ENCODE measurements at regions not wholly inside any gene's neighbourhood (a gene's known extent, or its start where the extent isn't known, plus 50 kb on each side); places are given as distances from the start of the nearest gene placed in this dataset.

- no peak overlapping the region for H3K27ac ChIP-seq (ENCODE audit: low read depth, low read length)
- no peaks in the 10 kb centered on the region for H4K20me1 ChIP-seq (ENCODE audit: insufficient read depth, low read length)
- FAIRE-seq (no peak), DNase-seq (ENCODE audit: low read depth) (no peak)
- H3K36me3 ChIP-seq (ENCODE audit: insufficient read depth, low read length), result no peaks in the 10 kb centered on the region
- H3K27me3 ChIP-seq (ENCODE audit: insufficient read depth, low read length), result no peaks in the 10 kb centered on the region
- no peaks in the 10 kb centered on the region for H3K36me3 Mint-ChIP-seq (ENCODE audit: low read depth, unreplicated experiment)
- H3K4me1 ChIP-seq (ENCODE audit: insufficient read depth, low read length), result no peaks in the 10 kb centered on the region
- no peaks in the 10 kb centered on the region for H3K4me1 Mint-ChIP-seq (ENCODE audit: low read depth, unreplicated experiment)
- no peaks in the 10 kb centered on the region for H3K27me3 Mint-ChIP-seq (ENCODE audit: low read depth, unreplicated experiment)
- H3K9me3 Mint-ChIP-seq (ENCODE audit: unreplicated experiment), result peaks cover 23% of the 10 kb centered on the region
- no peak overlapping the region for H3K4me3 Mint-ChIP-seq (ENCODE audit: unreplicated experiment)
- H3K27ac Mint-ChIP-seq (ENCODE audit: unreplicated experiment), result no peak overlapping the region
- no peaks in the 10 kb centered on the region for H3K79me2 ChIP-seq (ENCODE audit: insufficient read depth, low read length)
- no peak overlapping the region for H3K4me2 ChIP-seq (ENCODE audit: low read length)
- no peak overlapping the region for H3K4me3 ChIP-seq (ENCODE audit: insufficient read depth, low read depth, low read length)
- no peak overlapping the region for H2AFZ ChIP-seq (ENCODE audit: low read depth, low read length)
- H3K9ac ChIP-seq (ENCODE audit: low read length), result no peak overlapping the region
- no peak for TF ChIP-seq EZH2 (IDR thresholded peaks at IDR 0.05; ENCODE audit: insufficient read depth, low read length)
- TF ChIP-seq CTCF (IDR thresholded peaks at IDR 0.05; ENCODE audit: insufficient read depth, low read depth, low read length), result no peak
- peaks cover 16% of the 10 kb centered on the region for H3K9me3 ChIP-seq (ENCODE audit: insufficient read depth, low read depth, low read length)
Observed at GRCh38 chr14:105856676-105857219, 330.4 kb downstream of the TMEM121 start.

- Histone ChIP-seq H3K27me3 (ENCODE audit: insufficient read depth, low read length) (no peaks in the 10 kb centered on the region), H3K4me2 (ENCODE audit: low read length) (no peak overlapping the region), H3K79me2 (ENCODE audit: insufficient read depth, low read length) (no peaks in the 10 kb centered on the region), H3K4me3 (ENCODE audit: insufficient read depth, low read depth, low read length) (no peak overlapping the region), H2AFZ (ENCODE audit: low read depth, low read length) (no peak overlapping the region), H3K36me3 (ENCODE audit: insufficient read depth, low read length) (no peaks in the 10 kb centered on the region), H3K4me1 (ENCODE audit: insufficient read depth, low read length) (no peaks in the 10 kb centered on the region), H3K27ac (ENCODE audit: low read depth, low read length) (no peak overlapping the region), H3K9me3 (ENCODE audit: insufficient read depth, low read depth, low read length) (peaks cover 16% of the 10 kb centered on the region), H4K20me1 (ENCODE audit: insufficient read depth, low read length) (no peaks in the 10 kb centered on the region), H3K9ac (ENCODE audit: low read length) (no peak overlapping the region)
- Mint-ChIP-seq H3K27me3 (ENCODE audit: low read depth, unreplicated experiment) (no peaks in the 10 kb centered on the region), H3K36me3 (ENCODE audit: low read depth, unreplicated experiment) (no peaks in the 10 kb centered on the region), H3K27ac (ENCODE audit: unreplicated experiment) (no peak overlapping the region), H3K9me3 (ENCODE audit: unreplicated experiment) (peaks cover 23% of the 10 kb centered on the region), H3K4me3 (ENCODE audit: unreplicated experiment) (no peak overlapping the region), H3K4me1 (ENCODE audit: low read depth, unreplicated experiment) (no peaks in the 10 kb centered on the region)
- no peak for DNase-seq (ENCODE audit: low read depth)
- no peak for FAIRE-seq
- TF ChIP-seq CTCF (IDR thresholded peaks at IDR 0.05; ENCODE audit: insufficient read depth, low read depth, low read length), result no peak
- TF ChIP-seq EZH2 (IDR thresholded peaks at IDR 0.05; ENCODE audit: insufficient read depth, low read length), result no peak
Observed at GRCh38 chr14:105857220-105857825, 330.9 kb downstream of the TMEM121 start.
